ENCODE measurements at regions not wholly inside any gene's neighbourhood (a gene's known extent, or its start where the extent isn't known, plus 50 kb on each side); places are given as distances from the start of the nearest gene placed in this dataset.
"Not testable (repeated sequence)": the region's sequence is repeated elsewhere in the genome, so short reads cannot be mapped to it uniquely, and the experiment has no call there.

DNA sequence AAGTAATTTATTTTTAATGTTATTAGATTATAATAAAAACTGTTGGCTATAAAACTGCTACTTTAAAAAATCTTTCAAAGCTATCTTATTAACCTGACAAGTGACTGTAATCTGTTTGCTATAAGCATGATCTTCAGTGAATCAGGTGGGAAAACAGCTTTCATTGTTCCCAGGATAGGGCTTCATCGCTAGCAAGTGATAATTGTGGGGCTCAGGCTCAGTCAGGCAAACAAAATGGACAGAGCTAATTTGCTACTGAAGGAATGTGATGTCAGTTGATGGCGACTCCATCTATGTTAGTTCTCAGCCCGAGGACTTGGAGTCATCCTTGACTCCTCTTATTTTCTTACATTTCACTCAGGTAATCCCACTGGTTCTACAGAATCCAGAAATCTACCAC lies 125.0 kb downstream of the RASSF10 start:
- H3K4me1 ChIP-seq, result no peaks in the 10 kb centered on the region
- no peaks in the 10 kb centered on the region for H3K36me3 ChIP-seq (ENCODE audit: insufficient read depth in 1 of 2, low read depth in 1 of 2)
- intact Hi-C loops (cut with DNase I), result no loop called here
- no peaks in the 10 kb centered on the region for H3K9me3 ChIP-seq
- WGBS, 3 donors, result 81 to 91% (median 88%) methylated on average over 3 of the region's 3 CpGs
- DNase-seq (no peak), ATAC-seq (no peak)
- H3K27ac ChIP-seq, result no peak overlapping the region
- no peaks in the 10 kb centered on the region for H3K27me3 ChIP-seq (ENCODE audit: insufficient read depth in 3 of 3, low read length in 2 of 3)
- H3K4me3 ChIP-seq, result no peak overlapping the region
- TF ChIP-seq, protein P1, sequence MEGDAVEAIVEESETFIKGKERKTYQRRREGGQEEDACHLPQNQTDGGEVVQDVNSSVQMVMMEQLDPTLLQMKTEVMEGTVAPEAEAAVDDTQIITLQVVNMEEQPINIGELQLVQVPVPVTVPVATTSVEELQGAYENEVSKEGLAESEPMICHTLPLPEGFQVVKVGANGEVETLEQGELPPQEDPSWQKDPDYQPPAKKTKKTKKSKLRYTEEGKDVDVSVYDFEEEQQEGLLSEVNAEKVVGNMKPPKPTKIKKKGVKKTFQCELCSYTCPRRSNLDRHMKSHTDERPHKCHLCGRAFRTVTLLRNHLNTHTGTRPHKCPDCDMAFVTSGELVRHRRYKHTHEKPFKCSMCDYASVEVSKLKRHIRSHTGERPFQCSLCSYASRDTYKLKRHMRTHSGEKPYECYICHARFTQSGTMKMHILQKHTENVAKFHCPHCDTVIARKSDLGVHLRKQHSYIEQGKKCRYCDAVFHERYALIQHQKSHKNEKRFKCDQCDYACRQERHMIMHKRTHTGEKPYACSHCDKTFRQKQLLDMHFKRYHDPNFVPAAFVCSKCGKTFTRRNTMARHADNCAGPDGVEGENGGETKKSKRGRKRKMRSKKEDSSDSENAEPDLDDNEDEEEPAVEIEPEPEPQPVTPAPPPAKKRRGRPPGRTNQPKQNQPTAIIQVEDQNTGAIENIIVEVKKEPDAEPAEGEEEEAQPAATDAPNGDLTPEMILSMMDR (IDR thresholded peaks at IDR 0.05), result no peak

DNA sequence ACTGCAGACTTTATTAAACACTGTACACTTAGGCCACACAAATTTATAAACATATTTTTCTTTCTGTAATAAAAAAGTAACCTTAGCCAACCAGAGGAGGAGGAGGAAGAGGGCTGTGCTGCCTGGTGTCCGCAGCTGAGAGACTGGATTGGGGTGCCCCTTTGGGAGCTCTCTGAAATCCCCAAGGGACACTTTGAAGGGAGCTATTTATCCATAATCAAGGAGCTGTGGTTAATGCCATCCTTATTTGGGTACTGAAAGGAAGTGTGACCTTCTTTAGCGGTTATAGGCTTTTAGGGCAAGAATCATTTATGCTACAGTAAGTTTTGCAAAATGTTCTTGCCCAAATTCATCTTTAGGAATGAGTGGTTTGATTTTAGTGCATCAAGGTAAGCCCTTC lies 125.8 kb downstream of the RASSF10 start:
- Histone ChIP-seq H3K4me3 (no peak overlapping the region), H3K9me3 (no peaks in the 10 kb centered on the region), H3K27ac (no peak overlapping the region), H3K36me3 (ENCODE audit: insufficient read depth in 1 of 2, low read depth in 1 of 2) (no peaks in the 10 kb centered on the region), H3K27me3 (ENCODE audit: insufficient read depth in 3 of 3, low read length in 2 of 3) (no peaks in the 10 kb centered on the region), H3K4me1 (no peaks in the 10 kb centered on the region)
- intact Hi-C loops (cut with DNase I), result no loop called here
- ATAC-seq (no peak), DNase-seq (no peak)
- TF ChIP-seq, protein P1 (IDR thresholded peaks at IDR 0.05), result no peak
- 74 to 86% (median 84%) methylated on average over 2 of the region's 2 CpGs for WGBS, 3 donors

DNA sequence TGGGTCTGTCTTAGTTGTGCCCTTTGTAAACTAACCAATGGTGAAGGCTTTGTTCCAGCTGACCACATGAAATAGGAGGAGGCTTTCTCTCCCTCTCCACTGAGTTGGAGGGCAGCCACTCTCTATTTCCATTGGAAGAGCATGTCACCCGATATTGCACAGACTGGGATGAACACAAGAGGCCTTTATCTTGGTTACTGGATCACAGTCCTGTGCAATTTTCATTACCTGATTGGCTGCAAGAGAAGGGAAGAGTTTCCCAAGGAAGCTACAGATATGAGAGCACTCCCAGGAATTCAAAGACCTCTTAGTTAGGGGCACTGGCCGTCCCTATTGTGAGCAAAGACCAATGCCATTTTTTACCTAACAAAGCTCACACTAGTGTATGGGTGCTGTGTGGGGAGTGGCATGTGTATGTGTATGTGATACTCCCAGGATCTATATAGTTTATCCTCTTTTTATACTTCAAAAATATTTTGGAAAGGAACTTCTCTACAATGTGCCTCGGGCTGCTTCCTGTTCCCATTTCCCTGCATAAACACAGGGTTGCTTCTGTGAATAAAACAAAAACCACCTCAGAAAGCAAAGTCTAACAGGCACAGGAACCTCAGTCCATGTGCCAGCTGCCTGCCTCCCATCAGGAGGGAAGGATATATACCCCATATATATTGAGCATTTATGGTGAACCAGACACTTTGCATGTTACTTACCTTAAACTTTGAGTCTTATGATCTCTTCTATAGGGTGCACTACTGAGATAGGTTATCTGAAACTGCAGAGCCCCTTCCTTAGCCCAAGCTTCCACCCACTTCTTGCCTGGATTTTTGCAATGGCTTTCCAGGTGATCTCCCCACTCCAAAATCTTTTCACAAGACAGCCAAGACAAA lies 126.5 kb downstream of the RASSF10 start:
- intact Hi-C loops (cut with DNase I), result no loop called here
- Histone ChIP-seq H3K4me1 (no peaks in the 10 kb centered on the region), H3K27ac (no peak overlapping the region), H3K9me3 (no peaks in the 10 kb centered on the region), H3K4me3 (no peak overlapping the region), H3K27me3 (ENCODE audit: insufficient read depth in 3 of 3, low read length in 2 of 3) (no peaks in the 10 kb centered on the region), H3K36me3 (ENCODE audit: insufficient read depth in 1 of 2, low read depth in 1 of 2) (no peaks in the 10 kb centered on the region)
- DNase-seq (no peak), ATAC-seq (peak in 1 of 4 donors; percentile 19)
- TF ChIP-seq, protein P1 (IDR thresholded peaks at IDR 0.05), result no peak
- WGBS, 3 donors, result 30 to 43% (median 32%) methylated on average over 3 of the region's 3 CpGs

DNA sequence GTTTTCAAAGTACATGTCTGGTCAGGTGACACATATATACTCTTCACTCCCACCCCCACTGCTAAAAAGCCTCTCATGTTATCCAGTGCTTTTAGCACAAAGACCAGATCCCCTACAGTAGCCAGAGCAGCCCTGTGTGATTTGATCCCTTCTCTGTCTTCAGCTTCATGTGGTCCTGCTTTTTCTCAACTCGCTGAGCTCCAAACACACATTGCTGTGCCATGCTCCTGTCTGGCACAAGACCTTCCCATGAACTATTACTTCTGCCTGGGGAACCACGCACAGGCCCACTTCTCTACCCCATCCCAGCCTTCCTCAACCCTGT lies 127.1 kb downstream of the RASSF10 start:
- no peaks in the 10 kb centered on the region for H3K36me3 ChIP-seq (ENCODE audit: insufficient read depth in 1 of 2, low read depth in 1 of 2)
- intact Hi-C loops (cut with DNase I), result no loop called here
- H3K9me3 ChIP-seq, result no peaks in the 10 kb centered on the region
- WGBS, 3 donors, result 81 to 93% (median 91%) methylated on average over 2 of the region's 2 CpGs
- ATAC-seq, result no peak
- TF ChIP-seq, protein P1 (IDR thresholded peaks at IDR 0.05), result no peak
- H3K4me1 ChIP-seq, result no peaks in the 10 kb centered on the region
- no peak overlapping the region for H3K4me3 ChIP-seq
- no peak for DNase-seq
- no peak overlapping the region for H3K27ac ChIP-seq
- H3K27me3 ChIP-seq (ENCODE audit: insufficient read depth in 3 of 3, low read length in 2 of 3), result no peaks in the 10 kb centered on the region

DNA sequence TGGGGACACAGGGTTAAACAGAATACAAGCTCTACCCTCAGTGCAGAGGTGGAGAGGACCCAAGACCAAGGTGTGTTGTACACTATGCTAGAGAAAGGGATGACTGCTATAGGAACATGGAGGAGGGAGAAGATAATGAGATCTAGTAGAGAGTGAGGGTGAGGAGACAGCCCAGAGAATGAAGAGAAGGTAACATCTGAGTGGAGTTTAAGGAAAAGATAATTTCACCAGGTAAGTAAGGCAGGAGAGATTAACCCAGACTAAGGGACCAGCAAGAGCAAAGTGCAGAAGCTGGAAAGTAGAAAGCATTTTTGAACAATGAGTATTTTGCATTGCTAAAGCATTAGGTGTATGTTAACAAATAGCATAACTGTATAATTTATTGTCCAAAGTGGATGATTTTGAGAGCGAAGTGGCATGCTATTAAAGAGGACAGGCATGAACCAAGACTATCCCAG lies 128.8 kb downstream of the RASSF10 start:
- Histone ChIP-seq H3K4me3 (no peak overlapping the region), H3K36me3 (ENCODE audit: insufficient read depth in 1 of 2, low read depth in 1 of 2) (no peaks in the 10 kb centered on the region), H3K4me1 (no peaks in the 10 kb centered on the region), H3K27ac (no peak overlapping the region), H3K27me3 (ENCODE audit: insufficient read depth in 3 of 3, low read length in 2 of 3) (no peaks in the 10 kb centered on the region), H3K9me3 (no peaks in the 10 kb centered on the region)
- ATAC-seq, result no peak
- intact Hi-C loops (cut with DNase I), result no loop called here
- WGBS, 3 donors, result 93 to 97% (median 93%) methylated on average over 1 of the region's 1 CpG
- TF ChIP-seq, protein P1 (IDR thresholded peaks at IDR 0.05), result no peak
- DNase-seq, result no peak

DNA sequence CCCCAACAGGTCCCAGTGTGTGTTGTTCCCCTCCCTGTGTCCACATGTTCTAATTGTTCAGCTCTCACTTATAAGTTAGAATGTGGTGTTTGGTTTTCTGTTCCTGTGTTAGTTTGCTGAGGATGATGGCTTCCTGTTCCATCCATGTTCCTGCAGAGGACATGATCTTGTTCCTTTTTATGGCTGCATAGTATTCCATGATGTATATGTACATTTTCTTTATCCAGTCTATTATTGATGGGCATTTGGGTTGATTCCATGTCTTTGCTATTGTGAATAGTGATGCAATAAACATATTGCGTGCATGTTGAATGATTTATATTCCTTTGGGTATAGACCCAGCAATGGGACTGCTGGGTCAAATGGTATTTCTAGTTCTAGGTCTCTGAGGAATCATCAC lies 130.0 kb downstream of the RASSF10 start:
- H3K4me3 ChIP-seq; H3K27ac ChIP-seq; intact Hi-C loops (cut with DNase I); H3K9me3 ChIP-seq; H3K27me3 ChIP-seq (ENCODE audit: insufficient read depth in 3 of 3, low read length in 2 of 3); ATAC-seq; H3K36me3 ChIP-seq (ENCODE audit: insufficient read depth in 1 of 2, low read depth in 1 of 2); DNase-seq; H3K4me1 ChIP-seq: not testable (repeated sequence)
- 82 to 91% (median 88%) methylated on average over 1 of the region's 1 CpG for WGBS, 3 donors

All from psoas muscle (tissue), 7 donors.